Breast epithelium (tissue), 4 donors: ENCODE measurements at regions not wholly inside any gene's neighbourhood (a gene's known extent, or its start where the extent isn't known, plus 50 kb on each side); places are given as distances from the start of the nearest gene placed in this dataset.
"Not testable (repeated sequence)": the region's sequence is repeated elsewhere in the genome, so short reads cannot be mapped to it uniquely, and the experiment has no call there.

Source experiments
- DNase-seq, 2 donors: peaks; one replicate each; pipeline ENCODE4 v3.0.0-alpha.2; 2019; ENCODE audit warnings: low spot score in 2 of 2
- H3K27ac ChIP-seq, 2 donors: fragments of 200-600 bp; sonication (generic) in 1 of 2; one replicate each; pipeline ENCODE4 v1.5.1; 2016 to 2019; ENCODE audit warnings: mild to moderate bottlenecking in 1 of 2
- H3K27me3 ChIP-seq, 2 donors: fragments of 200-600 bp; sonication (generic) in 1 of 2; one replicate each; pipeline versions ENCODE4 v1.5.1 to v1.6.0; 2017 to 2019; ENCODE audit warnings: control low read depth in 1 of 2, mild to moderate bottlenecking in 1 of 2
- H3K36me3 ChIP-seq: fragments of 200-600 bp; one replicate; pipeline ENCODE4 v1.5.1; 2019
- H3K4me1 ChIP-seq, 2 donors: fragments of 200-600 bp; sonication (generic); one replicate each; pipeline ENCODE4 v1.5.1; 2016 to 2019; ENCODE audit warnings: control low read depth in 1 of 2
- H3K4me3 ChIP-seq, 3 donors: fragments of 200-600 bp; sonication (generic); 1 replicate in 2 of 3; 2 replicates in 1 of 3; pipeline ENCODE4 v1.5.1; 2016 to 2019; ENCODE audit warnings: mild to moderate bottlenecking in 3 of 3, moderate library complexity in 2 of 3
- H3K9me3 ChIP-seq, 2 donors: fragments of 200-600 bp; sonication (generic) in 1 of 2; one replicate each; pipeline ENCODE4 v1.5.1; 2016 to 2019; ENCODE audit warnings: control low read depth in 1 of 2
- POLR2A ChIP-seq: fragments of 450-650 bp; IDR thresholded peaks from one replicate; pipeline ENCODE4 v1.6.1; 2016; ENCODE audit warnings: antibody characterized with exemption, mild to moderate bottlenecking, moderate library complexity
- POLR2AphosphoS5 ChIP-seq, 3 donors: sonication (generic); formaldehyde crosslinking; IDR thresholded peaks; one replicate each; pipeline ENCODE4 v1.6.1; 2017; ENCODE audit warnings: antibody characterized with exemption in 3 of 3
- intact Hi-C: fragments of 100-400 bp; cut with DNase I; formaldehyde crosslinking; loops from one replicate; pipeline ENCODE4 v1.15.1; 2023; ENCODE audit warnings: low total_unique reads
- TF ChIP-seq, protein P1 (sequence below), 3 donors: fragments of 450-650 bp; IDR thresholded peaks; one replicate each; pipeline ENCODE4 v1.5.1; 2016 to 2017; ENCODE audit warnings: antibody characterized with exemption in 3 of 3, mild to moderate bottlenecking in 3 of 3, moderate library complexity in 3 of 3

GRCh38 chr10:30199376-30200016 is 140.1 kb upstream of the JCAD start:
- intact Hi-C loops: no loop called here

GRCh38 chr10:30197186-30197585 is 137.8 kb upstream of the JCAD start:
- Histone ChIP-seq H3K27ac (peak overlapping the region in 1 of 2 donors; percentile 1), H3K36me3 (no peaks in the 10 kb centered on the region), H3K9me3 (peaks cover 0 to 13% of the 10 kb centered on the region in 2 donors), H3K27me3 (no peaks in the 10 kb centered on the region), H3K4me3 (no peak overlapping the region), H3K4me1 (no peaks in the 10 kb centered on the region)
- intact Hi-C loops: no loop called here
- DNase-seq: no peak
- TF ChIP-seq, protein P1, sequence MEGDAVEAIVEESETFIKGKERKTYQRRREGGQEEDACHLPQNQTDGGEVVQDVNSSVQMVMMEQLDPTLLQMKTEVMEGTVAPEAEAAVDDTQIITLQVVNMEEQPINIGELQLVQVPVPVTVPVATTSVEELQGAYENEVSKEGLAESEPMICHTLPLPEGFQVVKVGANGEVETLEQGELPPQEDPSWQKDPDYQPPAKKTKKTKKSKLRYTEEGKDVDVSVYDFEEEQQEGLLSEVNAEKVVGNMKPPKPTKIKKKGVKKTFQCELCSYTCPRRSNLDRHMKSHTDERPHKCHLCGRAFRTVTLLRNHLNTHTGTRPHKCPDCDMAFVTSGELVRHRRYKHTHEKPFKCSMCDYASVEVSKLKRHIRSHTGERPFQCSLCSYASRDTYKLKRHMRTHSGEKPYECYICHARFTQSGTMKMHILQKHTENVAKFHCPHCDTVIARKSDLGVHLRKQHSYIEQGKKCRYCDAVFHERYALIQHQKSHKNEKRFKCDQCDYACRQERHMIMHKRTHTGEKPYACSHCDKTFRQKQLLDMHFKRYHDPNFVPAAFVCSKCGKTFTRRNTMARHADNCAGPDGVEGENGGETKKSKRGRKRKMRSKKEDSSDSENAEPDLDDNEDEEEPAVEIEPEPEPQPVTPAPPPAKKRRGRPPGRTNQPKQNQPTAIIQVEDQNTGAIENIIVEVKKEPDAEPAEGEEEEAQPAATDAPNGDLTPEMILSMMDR (IDR thresholded peaks at IDR 0.05): no peak
- TF ChIP-seq POLR2AphosphoS5 (IDR thresholded peaks at IDR 0.05): no peak
- no peak for TF ChIP-seq POLR2A

More at GRCh38 chr10:30199376-30200016, 140.1 kb upstream of the JCAD start:
- H3K4me1 ChIP-seq: no peaks in the 10 kb centered on the region
- peak overlapping the region in 1 of 2 donors; percentile 43 for H3K27ac ChIP-seq
- TF ChIP-seq POLR2AphosphoS5 (IDR thresholded peaks at IDR 0.05) (no peak), POLR2A (no peak)
- TF ChIP-seq, protein P1 (IDR thresholded peaks at IDR 0.05): no peak
- H3K36me3 ChIP-seq: no peaks in the 10 kb centered on the region
- no peaks in the 10 kb centered on the region for H3K27me3 ChIP-seq
- peaks cover 0 to under 1% of the 10 kb centered on the region in 2 donors for H3K9me3 ChIP-seq
- no peak for DNase-seq
- no peak overlapping the region for H3K4me3 ChIP-seq

DNA sequence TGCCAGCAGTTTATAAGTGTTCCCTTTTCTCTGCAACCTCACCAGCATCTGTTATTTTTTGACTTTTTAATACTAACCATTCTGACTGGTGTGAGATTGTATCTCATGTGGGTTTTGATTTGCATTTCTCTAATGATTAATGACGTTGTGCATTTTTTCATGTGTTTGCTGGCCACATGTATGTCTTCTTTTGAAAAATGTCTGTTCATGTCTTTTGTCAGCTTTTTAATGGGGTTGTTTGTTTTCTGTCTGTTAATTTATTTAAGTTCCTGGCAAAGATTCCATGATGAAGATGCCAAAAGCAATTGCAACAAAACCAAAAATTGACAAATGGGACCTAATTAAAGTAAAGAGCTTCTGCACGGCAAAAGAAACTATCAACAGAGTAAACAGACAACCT is 137.2 kb upstream of the JCAD start:
- H3K9me3 ChIP-seq: peaks cover 0 to 13% of the 10 kb centered on the region in 2 donors
- H3K4me3 ChIP-seq, H3K27ac ChIP-seq, intact Hi-C loops, H3K4me1 ChIP-seq, H3K36me3 ChIP-seq, DNase-seq, H3K27me3 ChIP-seq: not testable (repeated sequence)

- H3K9me3 ChIP-seq: peaks cover 0 to 13% of the 10 kb centered on the region in 2 donors
- no peak for DNase-seq
- no peak overlapping the region for H3K27ac ChIP-seq
- H3K4me1 ChIP-seq: no peaks in the 10 kb centered on the region
- intact Hi-C loops: no loop called here
- H3K27me3 ChIP-seq: no peaks in the 10 kb centered on the region
- H3K4me3 ChIP-seq: no peak overlapping the region
- no peak for TF ChIP-seq POLR2AphosphoS5 (IDR thresholded peaks at IDR 0.05)
- no peak for TF ChIP-seq POLR2A
- TF ChIP-seq, protein P1 (IDR thresholded peaks at IDR 0.05): no peak
- H3K36me3 ChIP-seq: no peaks in the 10 kb centered on the region
Observed at GRCh38 chr10:30192846-30193608, 133.6 kb upstream of the JCAD start.

GRCh38 chr10:30190577-30191552 is 131.5 kb upstream of the JCAD start:
- Histone ChIP-seq H3K36me3 (no peaks in the 10 kb centered on the region), H3K4me1 (no peaks in the 10 kb centered on the region), H3K27ac (no peak overlapping the region), H3K27me3 (no peaks in the 10 kb centered on the region), H3K4me3 (no peak overlapping the region), H3K9me3 (peaks cover 0 to 13% of the 10 kb centered on the region in 2 donors)
- intact Hi-C loops: no loop called here
- TF ChIP-seq POLR2A (no peak), POLR2AphosphoS5 (IDR thresholded peaks at IDR 0.05) (no peak)
- TF ChIP-seq, protein P1 (IDR thresholded peaks at IDR 0.05): no peak
- DNase-seq: no peak
